ENCODE measurements at regions not wholly inside any gene's neighbourhood (a gene's known extent, or its start where the extent isn't known, plus 50 kb on each side); places are given as distances from the start of the nearest gene placed in this dataset.

GRCh38 chr14:38063711-38064320, 143.9 kb upstream of the SSTR1 start:
- Histone ChIP-seq H3K27me3 (ENCODE audit: insufficient read depth in 3 of 3, low read length in 2 of 3) (peaks cover 0 to 2% (median 0%) of the 10 kb centered on the region in 3 donors), H3K27ac (no peak overlapping the region), H3K9me3 (no peaks in the 10 kb centered on the region), H3K36me3 (ENCODE audit: insufficient read depth in 1 of 2, low read depth in 1 of 2) (no peaks in the 10 kb centered on the region), H3K4me3 (no peak overlapping the region), H3K4me1 (no peaks in the 10 kb centered on the region)
- 52 to 63% (median 56%) methylated on average over 2 of the region's 2 CpGs for WGBS, 3 donors
- ATAC-seq (no peak), DNase-seq (no peak)
- TF ChIP-seq CTCF (IDR thresholded peaks at IDR 0.05), result no peak
- intact Hi-C loops (cut with DNase I), result no loop called here

- intact Hi-C loops (cut with DNase I), result no loop called here
- Histone ChIP-seq H3K27ac (no peak overlapping the region), H3K9me3 (no peaks in the 10 kb centered on the region), H3K4me1 (no peaks in the 10 kb centered on the region), H3K36me3 (ENCODE audit: insufficient read depth in 1 of 2, low read depth in 1 of 2) (no peaks in the 10 kb centered on the region), H3K4me3 (no peak overlapping the region), H3K27me3 (ENCODE audit: insufficient read depth in 3 of 3, low read length in 2 of 3) (peaks cover 0 to 2% (median 0%) of the 10 kb centered on the region in 3 donors)
- 73 to 80% (median 78%) methylated on average over 6 of the region's 6 CpGs for WGBS, 3 donors
- no peak for TF ChIP-seq CTCF (IDR thresholded peaks at IDR 0.05)
- DNase-seq (no peak), ATAC-seq (no peak)
These were observed 142.5 kb upstream of the SSTR1 start for GRCh38 chr14:38065106-38065762.

GRCh38 chr14:38070061-38070588, 137.6 kb upstream of the SSTR1 start:
- DNase-seq (no peak), ATAC-seq (no peak)
- Histone ChIP-seq H3K27me3 (ENCODE audit: insufficient read depth in 3 of 3, low read length in 2 of 3) (peaks cover 0 to 2% (median 0%) of the 10 kb centered on the region in 3 donors), H3K4me1 (no peaks in the 10 kb centered on the region), H3K36me3 (ENCODE audit: insufficient read depth in 1 of 2, low read depth in 1 of 2) (no peaks in the 10 kb centered on the region), H3K4me3 (no peak overlapping the region), H3K9me3 (peaks cover 5% of the 10 kb centered on the region), H3K27ac (no peak overlapping the region)
- TF ChIP-seq CTCF (IDR thresholded peaks at IDR 0.05), result no peak
- intact Hi-C loops (cut with DNase I), result no loop called here
- WGBS, 3 donors, result 70 to 79% (median 77%) methylated on average over 2 of the region's 2 CpGs

GRCh38 chr14:38073641-38074040, 134.1 kb upstream of the SSTR1 start:
- no peak for TF ChIP-seq CTCF (IDR thresholded peaks at IDR 0.05)
- Histone ChIP-seq H3K4me1 (no peaks in the 10 kb centered on the region), H3K9me3 (peaks cover 5% of the 10 kb centered on the region), H3K27ac (no peak overlapping the region), H3K4me3 (no peak overlapping the region), H3K36me3 (ENCODE audit: insufficient read depth in 1 of 2, low read depth in 1 of 2) (no peaks in the 10 kb centered on the region), H3K27me3 (ENCODE audit: insufficient read depth in 3 of 3, low read length in 2 of 3) (peaks cover 0 to 2% (median 0%) of the 10 kb centered on the region in 3 donors)
- WGBS, 3 donors, result 61 to 68% (median 67%) methylated on average over 4 of the region's 4 CpGs
- DNase-seq (no peak), ATAC-seq (no peak)
- intact Hi-C loops (cut with DNase I), result no loop called here

Data from psoas muscle (tissue), 7 donors.